H1 (cell line): ENCODE measurements at regions not wholly inside any gene's neighbourhood (a gene's known extent, or its start where the extent isn't known, plus 50 kb on each side); places are given as distances from the start of the nearest gene placed in this dataset.

Experiments
- CTCF ChIA-PET: fragments of 300-600 bp; sonication (Branson Sonifier 250); formaldehyde crosslinking; loops from one replicate; lab custom pipeline; 2021; ENCODE audit not compliant: partially characterized antibody; lab: Charles Lee
- POLR2A ChIA-PET: fragments of 300-600 bp; sonication (Branson Sonifier 250); formaldehyde crosslinking; loops from one replicate; lab custom pipeline; 2021; ENCODE audit warnings: inconsistent platforms; ENCODE audit not compliant: partially characterized antibody; lab: Charles Lee
- DNase-seq, 2 experiments: peaks; one replicate each; pipeline versions ENCODE4 v3.0.0 to v3.0.0-alpha.2; 2010 to 2022; ENCODE audit warnings: low spot score in 2 of 2, low read depth in 1 of 2, mixed read lengths in 1 of 2
- FAIRE-seq: peaks from 2 replicates; lab custom pipeline; 2011; peaks lifted over from hg19 to GRCh38; lab: Jason Lieb, UNC
- H2AFZ ChIP-seq: 2 replicates; pipeline ENCODE4 v1.8.1; 2012; ENCODE audit warnings: low read length, inconsistent platforms
- H2AK5ac ChIP-seq: 2 replicates; pipeline ENCODE4 v1.6.1; 2013; ENCODE audit warnings: low read depth, low read length
- H2BK120ac ChIP-seq: replicated peaks from 2 replicates; pipeline ENCODE3; 2013; ENCODE audit warnings: low read depth, low read length, inconsistent platforms
- H2BK12ac ChIP-seq: 2 replicates; pipeline ENCODE4 v1.6.1; 2013; ENCODE audit warnings: low read depth, low read length
- H2BK15ac ChIP-seq: 2 replicates; pipeline ENCODE4 v1.6.1; 2013; ENCODE audit warnings: low read length
- H2BK20ac ChIP-seq: 2 replicates; pipeline ENCODE4 v1.6.1; 2013; ENCODE audit warnings: low read length
- H2BK5ac ChIP-seq: 2 replicates; pipeline ENCODE4 v1.6.1; 2013; ENCODE audit warnings: low read depth, low read length
- H3K14ac ChIP-seq: 2 replicates; pipeline ENCODE4 v1.6.1; 2013; ENCODE audit warnings: inconsistent platforms; ENCODE audit not compliant: insufficient read length
- H3K18ac ChIP-seq: 2 replicates; pipeline ENCODE4 v1.6.1; 2013; ENCODE audit warnings: low read length; ENCODE audit errors: extremely low read depth
- H3K23ac ChIP-seq: 2 replicates; pipeline ENCODE4 v1.6.1; 2013; ENCODE audit warnings: inconsistent platforms; ENCODE audit not compliant: insufficient read length
- H3K23me2 ChIP-seq: 2 replicates; pipeline ENCODE4 v1.6.1; 2013; ENCODE audit warnings: low read depth, low read length
- H3K27ac ChIP-seq: 2 replicates; pipeline ENCODE4 v1.6.1; 2011; ENCODE audit warnings: low read depth, low read length, inconsistent platforms
- H3K27me3 ChIP-seq, 4 experiments: replicated peaks in 1 of 4; 1 replicate in 1 of 4; 2 replicates in 3 of 4; pipeline versions ENCODE4 v1.6.1 to v1.8.1; 2011 to 2013; ENCODE audit warnings: low read length in 3 of 4, mild to moderate bottlenecking in 3 of 4, inconsistent platforms in 2 of 4, mixed read lengths in 2 of 4, moderate library complexity in 1 of 4; ENCODE audit not compliant: control insufficient read depth in 3 of 4, insufficient read depth in 3 of 4; ENCODE audit errors: extremely low read depth in 1 of 4
- H3K36me3 ChIP-seq, 4 experiments: 2 replicates each; pipeline versions ENCODE4 v1.6.1 to v1.8.1; 2011 to 2013; ENCODE audit warnings: mild to moderate bottlenecking in 4 of 4, low read length in 3 of 4, moderate library complexity in 2 of 4, control low read depth in 1 of 4, inconsistent platforms in 1 of 4; ENCODE audit not compliant: insufficient read depth in 4 of 4, control insufficient read depth in 2 of 4
- H3K4ac ChIP-seq: replicated peaks from 2 replicates; pipeline ENCODE3; 2013; ENCODE audit warnings: low read length, low read depth, mixed read lengths, inconsistent platforms; ENCODE audit not compliant: insufficient read length
- H3K4me1 ChIP-seq, 4 experiments: replicated peaks in 1 of 4; 1 replicate in 1 of 4; 2 replicates in 3 of 4; pipeline versions ENCODE4 v1.6.1 to v1.8.1; 2011 to 2013; ENCODE audit warnings: low read length in 3 of 4, inconsistent platforms in 2 of 4, mixed read lengths in 1 of 4; ENCODE audit not compliant: insufficient read depth in 4 of 4, control insufficient read depth in 3 of 4
- H3K4me2 ChIP-seq, 2 experiments: 2 replicates each; pipeline versions ENCODE4 v1.6.1 to v1.8.1; 2011 to 2013; ENCODE audit warnings: low read depth in 2 of 2, low read length in 2 of 2, control low read depth in 1 of 2, inconsistent platforms in 1 of 2, mild to moderate bottlenecking in 1 of 2; ENCODE audit not compliant: insufficient read depth in 1 of 2
- H3K4me3 ChIP-seq, 4 experiments: fragments of 200-600, 300-600 bp in 1 of 4; sonication (generic), shearing (Covaris generic), sonication (Bioruptor Twin) in 1 of 4; 2 replicates each; pipeline versions ENCODE4 v1.5.1 to v1.8.1; 2011 to 2016; ENCODE audit warnings: low read length in 4 of 4, low read depth in 3 of 4, control low read depth in 2 of 4, inconsistent platforms in 2 of 4, mild to moderate bottlenecking in 2 of 4, mixed read lengths in 1 of 4, moderate library complexity in 1 of 4; ENCODE audit not compliant: insufficient read depth in 2 of 4; ENCODE audit errors: extremely low read depth in 1 of 4
- H3K56ac ChIP-seq: replicated peaks from 2 replicates; pipeline ENCODE3; 2013; ENCODE audit warnings: low read depth, mild to moderate bottlenecking, mixed read lengths, low read length, inconsistent platforms; ENCODE audit not compliant: insufficient read length
- H3K79me1 ChIP-seq: 2 replicates; pipeline ENCODE4 v1.6.1; 2013; ENCODE audit warnings: low read depth, low read length, control low read depth
- H3K79me2 ChIP-seq, 2 experiments: 2 replicates each; pipeline versions ENCODE4 v1.6.1 to v1.8.1; 2012 to 2013; ENCODE audit warnings: low read length in 2 of 2, mild to moderate bottlenecking in 2 of 2, inconsistent platforms in 1 of 2; ENCODE audit not compliant: insufficient read depth in 2 of 2, control insufficient read depth in 1 of 2
- H3K9ac ChIP-seq, 4 experiments: replicated peaks in 1 of 4; 1 replicate in 1 of 4; 2 replicates in 3 of 4; pipeline versions ENCODE4 v1.6.1 to v1.8.1; 2011 to 2013; ENCODE audit warnings: low read depth in 3 of 4, low read length in 3 of 4, control low read depth in 2 of 4, mild to moderate bottlenecking in 2 of 4, moderate library complexity in 2 of 4, inconsistent platforms in 1 of 4; ENCODE audit errors: extremely low read depth in 1 of 4
- H3K9me3 ChIP-seq, 2 experiments: 2 replicates each; pipeline versions ENCODE4 v1.6.1 to v1.8.1; 2012 to 2013; ENCODE audit warnings: mild to moderate bottlenecking in 2 of 2, moderate library complexity in 2 of 2, control low read depth in 1 of 2, inconsistent platforms in 1 of 2, low read depth in 1 of 2, low read length in 1 of 2, mixed read lengths in 1 of 2; ENCODE audit not compliant: insufficient read depth in 2 of 2
- H4K20me1 ChIP-seq, 2 experiments: replicated peaks in 1 of 2; 2 replicates each; pipeline versions ENCODE3 to v1.8.1; 2011 to 2013; ENCODE audit warnings: inconsistent platforms in 2 of 2, low read length in 2 of 2, mild to moderate bottlenecking in 1 of 2; ENCODE audit not compliant: insufficient read depth in 2 of 2, control insufficient read depth in 1 of 2
- H4K5ac ChIP-seq: 2 replicates; pipeline ENCODE4 v1.6.1; 2013; ENCODE audit warnings: low read length, low read depth, mixed read lengths, inconsistent platforms; ENCODE audit not compliant: insufficient read length
- H4K8ac ChIP-seq: 2 replicates; pipeline ENCODE4 v1.8.0; 2013; ENCODE audit warnings: mild to moderate bottlenecking, moderate library complexity, low read length, inconsistent platforms; ENCODE audit not compliant: insufficient read depth; ENCODE audit errors: extremely low read depth
- H4K91ac ChIP-seq: replicated peaks from 2 replicates; pipeline ENCODE3; 2013; ENCODE audit warnings: low read length, mixed read lengths, inconsistent platforms; ENCODE audit not compliant: insufficient read length
- ASH2L ChIP-seq: fragments of 200-600, 300-600 bp; sonication (generic); IDR thresholded peaks from one replicate; pipeline ENCODE4 v1.7.1; 2017; ENCODE audit warnings: low read length
- BACH1 ChIP-seq: IDR thresholded peaks from 2 replicates; pipeline ENCODE4 v1.6.1; 2012; ENCODE audit warnings: low read length, improper control_type of control experiment
- CTBP2 ChIP-seq: IDR thresholded peaks from 2 replicates; pipeline ENCODE4 v1.7.0; 2011; ENCODE audit warnings: borderline replicate concordance, mild to moderate bottlenecking, moderate library complexity, mixed read lengths, low read length; ENCODE audit not compliant: insufficient read depth, insufficient read length
- E2F6 ChIP-seq: IDR thresholded peaks from 2 replicates; pipeline ENCODE4 v1.6.1; 2012; ENCODE audit warnings: inconsistent platforms
- EGR1 ChIP-seq: IDR thresholded peaks from 2 replicates; pipeline ENCODE4 v1.6.1; 2011; ENCODE audit warnings: low read depth, low read length, borderline replicate concordance
- FOSL1 ChIP-seq: IDR thresholded peaks from 2 replicates; pipeline ENCODE4 v1.6.1; 2011; ENCODE audit warnings: mild to moderate bottlenecking, low read depth, low read length, moderate library complexity; ENCODE audit not compliant: insufficient read depth
- GABPA ChIP-seq: IDR thresholded peaks from 2 replicates; pipeline ENCODE4 v1.6.1; 2011; ENCODE audit warnings: mild to moderate bottlenecking, low read length, moderate library complexity, borderline replicate concordance; ENCODE audit not compliant: insufficient read depth
- HDAC2 ChIP-seq, 2 experiments: fragments of 300-600 bp in 1 of 2; sonication (generic) in 1 of 2; IDR thresholded peaks; 2 replicates each; pipeline ENCODE4 v1.6.1; 2011 to 2012; ENCODE audit warnings: low read depth in 2 of 2, low read length in 2 of 2, mild to moderate bottlenecking in 2 of 2, moderate library complexity in 2 of 2, borderline replicate concordance in 1 of 2, inconsistent platforms in 1 of 2
- HDAC6 ChIP-seq: IDR thresholded peaks from one replicate; pipeline ENCODE4 v1.7.1; 2012; ENCODE audit warnings: low read depth, mild to moderate bottlenecking, inconsistent platforms, low read length, moderate library complexity
- JUN ChIP-seq: IDR thresholded peaks from 2 replicates; pipeline ENCODE4 v1.6.1; 2011; ENCODE audit warnings: low read depth, mild to moderate bottlenecking, improper control_type of control experiment, low read length
- KDM1A ChIP-seq: fragments of 200-600, 300-600 bp; sonication (generic); IDR thresholded peaks from 2 replicates; pipeline ENCODE4 v1.7.1; 2016; ENCODE audit warnings: mild to moderate bottlenecking, low read length, borderline replicate concordance
- KDM5A ChIP-seq: fragments of 200-600 bp; IDR thresholded peaks from 2 replicates; pipeline ENCODE4 v1.7.1; 2012; ENCODE audit warnings: mild to moderate bottlenecking, low read length, inconsistent platforms, mixed read lengths
- RFX5 ChIP-seq: IDR thresholded peaks from 2 replicates; pipeline ENCODE4 v1.6.1; 2011; ENCODE audit warnings: low read depth, low read length, improper control_type of control experiment, borderline replicate concordance
- SRF ChIP-seq: IDR thresholded peaks from 2 replicates; pipeline ENCODE4 v1.6.1; 2011; ENCODE audit warnings: mild to moderate bottlenecking, low read depth, low read length, moderate library complexity
- WGBS, 2 experiments: shearing (Covaris generic) in 1 of 2; methylation state at CpG; one replicate each; pipeline versions ENCODE4 v1.1.6 to v1.1.7; 2013 to 2015; ENCODE audit warnings: low lambda C conversion rate in 2 of 2, mixed read lengths in 2 of 2, inconsistent platforms in 1 of 2, low coverage in 1 of 2, missing lambda C conversion rate in 1 of 2; ENCODE audit not compliant: insufficient replicate concordance in 2 of 2, insufficient coverage in 1 of 2, insufficient read length in 1 of 2; ENCODE audit errors: extremely low coverage in 1 of 2, missing lambda C conversion rate in 1 of 2; 5-methylcytosine and 5-hydroxymethylcytosine counted together

GRCh38 chr4:57655342-57655741 is 545.2 kb upstream of the IGFBP7 start:
- no peak overlapping the region for H3K9ac ChIP-seq
- no peaks in the 10 kb centered on the region for H3K23me2 ChIP-seq
- H4K8ac ChIP-seq: no peak overlapping the region
- WGBS, 2 experiments: 80% methylated on average over 1 of the region's 1 CpG; no CpG with 5 or more reads in 1 of the 2 experiments
- H3K56ac ChIP-seq: no peak overlapping the region
- no peak overlapping the region for H2BK20ac ChIP-seq
- no peak overlapping the region for H2BK12ac ChIP-seq
- H2AFZ ChIP-seq: no peak overlapping the region
- no peak overlapping the region for H3K18ac ChIP-seq
- no peaks in the 10 kb centered on the region for H3K79me2 ChIP-seq
- H4K20me1 ChIP-seq: no peaks in the 10 kb centered on the region
- FAIRE-seq: no peak
- H3K4me3 ChIP-seq: no peak overlapping the region
- no peak overlapping the region for H4K91ac ChIP-seq
- H4K5ac ChIP-seq: no peak overlapping the region
- H3K4me1 ChIP-seq: no peaks in the 10 kb centered on the region
- H3K23ac ChIP-seq: no peak overlapping the region
- H2BK15ac ChIP-seq: no peak overlapping the region
- no peak overlapping the region for H2BK120ac ChIP-seq
- POLR2A ChIA-PET: no interaction called here
- no peak overlapping the region for H2BK5ac ChIP-seq
- CTCF ChIA-PET: interaction anchor here (0.9 to 1.2 kb wide), 3 partner anchors 14 to 74 kb away, joined by 3 read pairs; no protein-coding TSS in a partner anchor
- no peak overlapping the region for H3K4ac ChIP-seq
- DNase-seq: no peak
- H3K9me3 ChIP-seq: no peaks in the 10 kb centered on the region; a peak in 1 of 4 replicates
- no peaks in the 10 kb centered on the region for H3K27me3 ChIP-seq
- H3K79me1 ChIP-seq: no peaks in the 10 kb centered on the region
- H3K36me3 ChIP-seq: no peaks in the 10 kb centered on the region
- H3K14ac ChIP-seq: no peak overlapping the region
- no peak overlapping the region for H3K4me2 ChIP-seq
- no peak overlapping the region for H2AK5ac ChIP-seq
- no peak overlapping the region for H3K27ac ChIP-seq
- TF ChIP-seq CTBP2 (no peak), ASH2L (no peak), KDM5A (no peak), SRF (no peak), GABPA (no peak), EGR1 (no peak), RFX5 (no peak), FOSL1 (no peak), E2F6 (no peak), BACH1 (no peak), HDAC6 (no peak), JUN (no peak), HDAC2 (IDR thresholded peaks at IDR 0.05; ENCODE audit: borderline replicate concordance in 1 of 2, low read depth in 2 of 2, low read length in 2 of 2) (no peak), KDM1A (no peak)
